ENCODE measurements at regions not wholly inside any gene's neighbourhood (a gene's known extent, or its start where the extent isn't known, plus 50 kb on each side); places are given as distances from the start of the nearest gene placed in this dataset.

GRCh38 chr9:94159069-94159939 is 75.0 kb downstream of the PTPDC1 start:
- intact Hi-C loops (cut with DNase I; ENCODE audit: low total_unique reads): no loop called here
- Histone ChIP-seq H3K4me1 (peaks cover 9% of the 10 kb centered on the region), H3K4me3 (no peak overlapping the region), H3K9me3 (no peaks in the 10 kb centered on the region), H3K27ac (no peak overlapping the region), H3K36me3 (ENCODE audit: low read depth, missing control alignments) (no peaks in the 10 kb centered on the region), H3K27me3 (no peaks in the 10 kb centered on the region)
- WGBS, 2 donors: 84 to 88% methylated on average over 8 of the region's 8 CpGs
- DNase-seq: no peak
- TF ChIP-seq POLR2A (IDR thresholded peaks at IDR 0.05): no peak
- no peak for TF ChIP-seq CTCF (IDR thresholded peaks at IDR 0.05)

- intact Hi-C loops (cut with DNase I; ENCODE audit: low total_unique reads): no loop called here
- H3K9me3 ChIP-seq: no peaks in the 10 kb centered on the region
- DNase-seq: no peak
- WGBS, 2 donors: 90 to 95% methylated on average over 11 of the region's 11 CpGs
- TF ChIP-seq POLR2A (IDR thresholded peaks at IDR 0.05): no peak
- no peak for TF ChIP-seq CTCF (IDR thresholded peaks at IDR 0.05)
- no peak overlapping the region for H3K4me3 ChIP-seq
- H3K4me1 ChIP-seq: peaks cover 18% of the 10 kb centered on the region
- no peak overlapping the region for H3K27ac ChIP-seq
- H3K27me3 ChIP-seq: no peaks in the 10 kb centered on the region
- no peaks in the 10 kb centered on the region for H3K36me3 ChIP-seq (ENCODE audit: low read depth, missing control alignments)
Measured at GRCh38 chr9:94160594-94161501, 76.6 kb downstream of the PTPDC1 start.

- H3K4me3 ChIP-seq: no peak overlapping the region
- H3K27ac ChIP-seq: no peak overlapping the region
- intact Hi-C loops (cut with DNase I; ENCODE audit: low total_unique reads): no loop called here
- DNase-seq: no peak
- H3K36me3 ChIP-seq (ENCODE audit: low read depth, missing control alignments): no peaks in the 10 kb centered on the region
- no peaks in the 10 kb centered on the region for H3K9me3 ChIP-seq
- H3K4me1 ChIP-seq: peaks cover 15% of the 10 kb centered on the region
- no peaks in the 10 kb centered on the region for H3K27me3 ChIP-seq
- 82 to 91% methylated on average over 5 to 8 of the region's 8 CpGs for WGBS, 2 donors
- no peak for TF ChIP-seq POLR2A (IDR thresholded peaks at IDR 0.05)
- TF ChIP-seq CTCF (IDR thresholded peaks at IDR 0.05): no peak
Measured at GRCh38 chr9:94161673-94162072, 77.4 kb downstream of the PTPDC1 start.

GRCh38 chr9:94164806-94165549 is 80.7 kb downstream of the PTPDC1 start:
- Histone ChIP-seq H3K27me3 (no peaks in the 10 kb centered on the region), H3K9me3 (no peaks in the 10 kb centered on the region), H3K4me3 (peak overlapping the region; percentile 78 to 97), H3K36me3 (ENCODE audit: low read depth, missing control alignments) (no peaks in the 10 kb centered on the region), H3K4me1 (peaks cover 25% of the 10 kb centered on the region), H3K27ac (peak overlapping the region in 1 of 2 donors; percentile 100)
- DNase-seq: no peak
- no peak for TF ChIP-seq CTCF (IDR thresholded peaks at IDR 0.05)
- no peak for TF ChIP-seq POLR2A (IDR thresholded peaks at IDR 0.05)
- intact Hi-C loops (cut with DNase I; ENCODE audit: low total_unique reads): no loop called here
- WGBS, 2 donors: 31 to 35% methylated on average over 5 of the region's 5 CpGs
